ENCODE measurements at regions not wholly inside any gene's neighbourhood (a gene's known extent, or its start where the extent isn't known, plus 50 kb on each side); places are given as distances from the start of the nearest gene placed in this dataset.

GRCh38 chr22:23403720-23404688 lies 176.1 kb downstream of the IGLL1 start:
- no peak for TF ChIP-seq CTCF (IDR thresholded peaks at IDR 0.05; ENCODE audit: low read depth, low read length)
- no peak overlapping the region for H3K4me3 ChIP-seq (ENCODE audit: low read depth, low read length)

- H3K4me3 ChIP-seq (ENCODE audit: low read depth, low read length), result no peak overlapping the region
- no peak for TF ChIP-seq CTCF (IDR thresholded peaks at IDR 0.05; ENCODE audit: low read depth, low read length)
These were observed 176.9 kb downstream of the IGLL1 start for GRCh38 chr22:23403152-23403719.

GRCh38 chr22:23402275-23403151 lies 177.6 kb downstream of the IGLL1 start:
- peak; percentile 28; the same call in 1 of the 2 replicates for TF ChIP-seq CTCF (IDR thresholded peaks at IDR 0.05; ENCODE audit: low read depth, low read length)
- H3K4me3 ChIP-seq (ENCODE audit: low read depth, low read length), result no peak overlapping the region

GRCh38 chr22:23401910-23402274 lies 178.2 kb downstream of the IGLL1 start:
- no peak for TF ChIP-seq CTCF (IDR thresholded peaks at IDR 0.05; ENCODE audit: low read depth, low read length)
- H3K4me3 ChIP-seq (ENCODE audit: low read depth, low read length), result no peak overlapping the region

GRCh38 chr22:23401111-23401909 lies 178.8 kb downstream of the IGLL1 start:
- H3K4me3 ChIP-seq (ENCODE audit: low read depth, low read length), result no peak overlapping the region
- TF ChIP-seq CTCF (IDR thresholded peaks at IDR 0.05; ENCODE audit: low read depth, low read length), result no peak

- no peak overlapping the region for H3K4me3 ChIP-seq (ENCODE audit: low read depth, low read length)
- no peak for TF ChIP-seq CTCF (IDR thresholded peaks at IDR 0.05; ENCODE audit: low read depth, low read length)
These were observed 179.7 kb downstream of the IGLL1 start for GRCh38 chr22:23400286-23400981.

All from WI38 (cell line).